GM23338 (cell line): ENCODE measurements at regions not wholly inside any gene's neighbourhood (a gene's known extent, or its start where the extent isn't known, plus 50 kb on each side); places are given as distances from the start of the nearest gene placed in this dataset.

Source experiments
- ATAC-seq: fragments of 200-7000 bp; cut with Tn5 transposase; 3 replicates; pipeline ENCODE4 v1.9.1; 2020
- DNase-seq: peaks from one replicate; pipeline ENCODE4 v3.0.0-alpha.2; 2015; ENCODE audit warnings: low spot score
- H2AFZ ChIP-seq: fragments of 200-600 bp; sonication (generic); 2 replicates; pipeline ENCODE4 v1.8.0; 2016; ENCODE audit warnings: antibody characterized with exemption, mild to moderate bottlenecking, moderate library complexity
- H3F3A ChIP-seq: fragments of 200-600 bp; sonication (generic); replicated peaks from 2 replicates; pipeline ENCODE4 v1.8.0; 2017; ENCODE audit warnings: antibody characterized with exemption, mixed run types, low read depth
- H3K27ac ChIP-seq: fragments of 200-600 bp; sonication (generic); 2 replicates; pipeline ENCODE4 v1.6.1; 2016; ENCODE audit warnings: low read depth
- H3K27me3 ChIP-seq: fragments of 200-600 bp; sonication (generic); 2 replicates; pipeline ENCODE4 v1.8.0; 2016; ENCODE audit warnings: mild to moderate bottlenecking, mixed run types, moderate library complexity; ENCODE audit not compliant: insufficient read depth
- H3K36me3 ChIP-seq: fragments of 200-600 bp; sonication (generic); 2 replicates; pipeline ENCODE4 v1.8.0; 2016; ENCODE audit warnings: mild to moderate bottlenecking; ENCODE audit not compliant: insufficient read depth
- H3K4me1 ChIP-seq: fragments of 200-600 bp; sonication (generic); 2 replicates; pipeline ENCODE4 v1.8.0; 2016; ENCODE audit warnings: mild to moderate bottlenecking, moderate library complexity; ENCODE audit not compliant: insufficient read depth
- H3K4me2 ChIP-seq: fragments of 200-600 bp; sonication (generic); 2 replicates; pipeline ENCODE4 v1.7.1; 2017; ENCODE audit warnings: mixed run types
- H3K4me3 ChIP-seq: fragments of 200-600 bp; sonication (generic); 2 replicates; pipeline ENCODE4 v1.6.1; 2016; ENCODE audit warnings: mixed run types
- H3K79me2 ChIP-seq: fragments of 200-600 bp; sonication (generic); replicated peaks from 2 replicates; pipeline ENCODE4 v1.8.0; 2017; ENCODE audit warnings: mild to moderate bottlenecking; ENCODE audit not compliant: insufficient read depth
- H3K9me2 ChIP-seq: fragments of 200-600 bp; sonication (generic); 2 replicates; pipeline ENCODE4 v1.8.0; 2017; ENCODE audit not compliant: insufficient read depth
- H4K20me1 ChIP-seq: fragments of 200-600 bp; sonication (generic); replicated peaks from 2 replicates; pipeline ENCODE4 v1.8.0; 2017; ENCODE audit warnings: mild to moderate bottlenecking; ENCODE audit not compliant: insufficient read depth
- H3K27ac Mint-ChIP-seq: 2 replicates; pipeline ENCODE4 v1.8.0; 2020; ENCODE audit warnings: inconsistent platforms, mild to moderate bottlenecking, moderate library complexity, mixed read lengths
- H3K27me3 Mint-ChIP-seq: 3 replicates; pipeline ENCODE4 v1.8.0; 2022; ENCODE audit warnings: low read depth, mild to moderate bottlenecking, moderate library complexity, mixed read lengths, inconsistent platforms; ENCODE audit not compliant: insufficient read depth, poor library complexity
- H3K36me3 Mint-ChIP-seq: 3 replicates; pipeline ENCODE4 v1.8.0; 2021; ENCODE audit warnings: low read depth, mild to moderate bottlenecking, inconsistent platforms, moderate library complexity, mixed read lengths
- H3K4me1 Mint-ChIP-seq: 3 replicates; pipeline ENCODE4 v1.8.0; 2020; ENCODE audit warnings: mild to moderate bottlenecking, inconsistent platforms, mixed read lengths
- H3K4me3 Mint-ChIP-seq: 3 replicates; pipeline ENCODE4 v1.8.0; 2021; ENCODE audit warnings: moderate library complexity, mild to moderate bottlenecking, inconsistent platforms, mixed read lengths
- H3K9me3 Mint-ChIP-seq: 3 replicates; pipeline ENCODE4 v1.8.0; 2020; ENCODE audit warnings: moderate library complexity, mild to moderate bottlenecking, inconsistent platforms, mixed read lengths
- CREB1 ChIP-seq: fragments of 250-450 bp; sonication (Bioruptor Pico); IDR thresholded peaks from 2 replicates; pipeline ENCODE4 v1.5.0; 2020; ENCODE audit warnings: low read depth, mild to moderate bottlenecking, moderate library complexity
- CTCF ChIP-seq, 2 experiments: fragments of 200-600 bp in 1 of 2; sonication (generic) in 1 of 2; conservative IDR thresholded peaks; 2 replicates each; pipeline versions ENCODE4 v1.5.1 to v1.6.1; 2016 to 2017; ENCODE audit warnings: antibody characterized with exemption in 2 of 2, low read depth in 2 of 2, mild to moderate bottlenecking in 2 of 2, moderate library complexity in 1 of 2
- ETS1 ChIP-seq: IDR thresholded peaks from 2 replicates; pipeline ENCODE4 v1.6.1; 2016; ENCODE audit warnings: antibody characterized with exemption
- JUNB ChIP-seq: IDR thresholded peaks from one replicate; pipeline ENCODE4 v1.6.1; 2016; ENCODE audit warnings: antibody characterized with exemption; ENCODE audit not compliant: unreplicated experiment
- POLR2AphosphoS5 ChIP-seq: IDR thresholded peaks from 2 replicates; pipeline ENCODE4 v1.6.1; 2016; ENCODE audit warnings: antibody characterized with exemption, low read depth
- REST ChIP-seq: IDR thresholded peaks from one replicate; pipeline ENCODE4 v1.6.1; 2018; ENCODE audit warnings: antibody characterized with exemption; ENCODE audit not compliant: unreplicated experiment
- STAT1 ChIP-seq: IDR thresholded peaks from one replicate; pipeline ENCODE4 v1.6.1; 2016; ENCODE audit warnings: antibody characterized with exemption; ENCODE audit not compliant: unreplicated experiment
- ZNF114 ChIP-seq: fragments of 250-450 bp; sonication (Bioruptor Pico); IDR thresholded peaks from 2 replicates; pipeline ENCODE4 v1.5.0; 2020; ENCODE audit warnings: mild to moderate bottlenecking, moderate library complexity
- ZNF331 ChIP-seq: fragments of 250-450 bp; sonication (Bioruptor Pico); IDR thresholded peaks from 2 replicates; pipeline ENCODE4 v1.5.0; 2020; ENCODE audit warnings: low read depth, mild to moderate bottlenecking, moderate library complexity
- ZNF462 ChIP-seq: fragments of 250-450 bp; sonication (Bioruptor Pico); IDR thresholded peaks from 2 replicates; pipeline ENCODE4 v1.5.0; 2020; ENCODE audit warnings: mild to moderate bottlenecking, moderate library complexity

- no peaks in the 10 kb centered on the region for H3K27me3 Mint-ChIP-seq
These were observed 238.1 kb downstream of the ARAP2 start for GRCh38 chr4:36006226-36006625.

More at GRCh38 chr4:36006226-36006625, 238.1 kb downstream of the ARAP2 start:
- H3K4me3 ChIP-seq, result no peak overlapping the region
- no peak overlapping the region for H3K4me3 Mint-ChIP-seq
- H3F3A ChIP-seq, result no peaks in the 10 kb centered on the region
- ATAC-seq (no peak), DNase-seq (no peak)
- H4K20me1 ChIP-seq, result no peaks in the 10 kb centered on the region
- no peak for TF ChIP-seq ZNF331
- TF ChIP-seq JUNB, result no peak
- no peak for TF ChIP-seq POLR2AphosphoS5
- TF ChIP-seq REST, result no peak
- no peak for TF ChIP-seq ZNF114 (CRISPR knock-in tag)
- no peak for TF ChIP-seq CTCF (conservative IDR thresholded peaks at IDR 0.05; ENCODE audit: low read depth in 2 of 2)
- TF ChIP-seq STAT1, result no peak
- TF ChIP-seq ETS1, result no peak
- no peak for TF ChIP-seq CREB1 (CRISPR knock-in tag)
- no peak for TF ChIP-seq ZNF462 (CRISPR knock-in tag)
- H3K4me2 ChIP-seq, result no peak overlapping the region
- no peak overlapping the region for H3K27ac ChIP-seq
- H3K36me3 Mint-ChIP-seq, result no peaks in the 10 kb centered on the region
- no peaks in the 10 kb centered on the region; the same call in 1 of the 2 replicates for H3K9me2 ChIP-seq
- no peaks in the 10 kb centered on the region for H3K79me2 ChIP-seq
- no peaks in the 10 kb centered on the region for H3K36me3 ChIP-seq
- H2AFZ ChIP-seq, result no peak overlapping the region
- H3K9me3 Mint-ChIP-seq, result no peaks in the 10 kb centered on the region
- H3K4me1 Mint-ChIP-seq, result no peaks in the 10 kb centered on the region
- no peaks in the 10 kb centered on the region for H3K4me1 ChIP-seq
- no peaks in the 10 kb centered on the region for H3K27me3 ChIP-seq
- H3K27ac Mint-ChIP-seq, result no peak overlapping the region
